ENCODE measurements at regions not wholly inside any gene's neighbourhood (a gene's known extent, or its start where the extent isn't known, plus 50 kb on each side); places are given as distances from the start of the nearest gene placed in this dataset.
A peak's percentile ranks its signal among the peaks of the same experiment; 100 is the strongest.
"Not testable (repeated sequence)": the region's sequence is repeated elsewhere in the genome, so short reads cannot be mapped to it uniquely, and the experiment has no call there.

DNA sequence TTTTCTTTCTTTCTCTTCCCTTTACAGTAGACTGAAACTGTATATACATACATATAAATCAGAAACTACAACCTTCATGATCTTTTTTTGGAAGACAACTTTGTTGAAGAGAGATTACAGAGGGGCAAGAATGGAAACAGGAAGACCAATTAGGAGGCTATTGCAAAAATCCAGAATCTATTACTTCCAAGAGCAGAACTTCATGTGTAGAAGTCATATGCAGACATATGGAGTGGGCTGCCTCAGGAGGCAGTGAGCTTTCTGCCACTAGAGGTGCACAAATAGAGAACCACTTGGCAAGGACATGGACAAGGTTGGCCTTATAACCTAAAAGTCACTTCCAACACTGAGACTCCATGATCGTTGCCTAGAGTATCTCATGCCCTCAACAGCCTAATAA lies 157.8 kb upstream of the NR4A3 start:
- Histone ChIP-seq H3K4me3 (ENCODE audit: low read length) (no peak overlapping the region), H3K36me3 (ENCODE audit: insufficient read depth, low read length) (no peaks in the 10 kb centered on the region), H3K27ac (ENCODE audit: low read depth in 1 of 2, low read length in 2 of 2) (no peak overlapping the region), H3K9me3 (ENCODE audit: control insufficient read depth in 1 of 2, insufficient read depth in 1 of 2, low read length in 2 of 2) (no peaks in the 10 kb centered on the region), H3K27me3 (ENCODE audit: control insufficient read depth in 1 of 2, insufficient read depth in 2 of 2, low read length in 2 of 2) (no peaks in the 10 kb centered on the region), H3K4me1 (ENCODE audit: insufficient read depth, low read length) (no peaks in the 10 kb centered on the region)
- ChIA-PET CTCF (no interaction called here), POLR2A (no interaction called here)
- Mint-ChIP-seq H3K27me3 (no peaks in the 10 kb centered on the region), H3K9me3 (no peaks in the 10 kb centered on the region), H3K36me3 (ENCODE audit: low read depth) (no peaks in the 10 kb centered on the region), H3K27ac (no peak overlapping the region), H3K4me3 (no peak overlapping the region), H3K4me1 (ENCODE audit: low read depth) (no peaks in the 10 kb centered on the region)
- ATAC-seq (ENCODE audit: poor library complexity) (no peak), DNase-seq (no peak)
- TF ChIP-seq, protein P1, sequence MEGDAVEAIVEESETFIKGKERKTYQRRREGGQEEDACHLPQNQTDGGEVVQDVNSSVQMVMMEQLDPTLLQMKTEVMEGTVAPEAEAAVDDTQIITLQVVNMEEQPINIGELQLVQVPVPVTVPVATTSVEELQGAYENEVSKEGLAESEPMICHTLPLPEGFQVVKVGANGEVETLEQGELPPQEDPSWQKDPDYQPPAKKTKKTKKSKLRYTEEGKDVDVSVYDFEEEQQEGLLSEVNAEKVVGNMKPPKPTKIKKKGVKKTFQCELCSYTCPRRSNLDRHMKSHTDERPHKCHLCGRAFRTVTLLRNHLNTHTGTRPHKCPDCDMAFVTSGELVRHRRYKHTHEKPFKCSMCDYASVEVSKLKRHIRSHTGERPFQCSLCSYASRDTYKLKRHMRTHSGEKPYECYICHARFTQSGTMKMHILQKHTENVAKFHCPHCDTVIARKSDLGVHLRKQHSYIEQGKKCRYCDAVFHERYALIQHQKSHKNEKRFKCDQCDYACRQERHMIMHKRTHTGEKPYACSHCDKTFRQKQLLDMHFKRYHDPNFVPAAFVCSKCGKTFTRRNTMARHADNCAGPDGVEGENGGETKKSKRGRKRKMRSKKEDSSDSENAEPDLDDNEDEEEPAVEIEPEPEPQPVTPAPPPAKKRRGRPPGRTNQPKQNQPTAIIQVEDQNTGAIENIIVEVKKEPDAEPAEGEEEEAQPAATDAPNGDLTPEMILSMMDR (IDR thresholded peaks at IDR 0.05), result no peak
- intact Hi-C loops (cut with DNase I, micrococcal nuclease), result no loop called here

GRCh38 chr9:99666571-99666970 lies 155.1 kb upstream of the NR4A3 start:
- Mint-ChIP-seq H3K4me1 (ENCODE audit: low read depth) (no peaks in the 10 kb centered on the region), H3K27ac (no peak overlapping the region), H3K36me3 (ENCODE audit: low read depth) (no peaks in the 10 kb centered on the region), H3K27me3 (no peaks in the 10 kb centered on the region), H3K4me3 (no peak overlapping the region), H3K9me3 (no peaks in the 10 kb centered on the region)
- H3K4me3 ChIP-seq (ENCODE audit: low read length), result no peak overlapping the region
- POLR2A ChIA-PET, result no interaction called here
- peak in 2 of 14 experiments; percentile 9 to 27 for DNase-seq
- no peaks in the 10 kb centered on the region for H3K4me1 ChIP-seq (ENCODE audit: insufficient read depth, low read length)
- H3K27ac ChIP-seq (ENCODE audit: low read depth in 1 of 2, low read length in 2 of 2), result no peak overlapping the region
- ATAC-seq (ENCODE audit: poor library complexity), result no peak
- no peaks in the 10 kb centered on the region for H3K36me3 ChIP-seq (ENCODE audit: insufficient read depth, low read length)
- intact Hi-C loops (cut with DNase I, micrococcal nuclease), result no loop called here
- H3K27me3 ChIP-seq (ENCODE audit: control insufficient read depth in 1 of 2, insufficient read depth in 2 of 2, low read length in 2 of 2), result no peaks in the 10 kb centered on the region
- CTCF ChIA-PET, result no interaction called here
- TF ChIP-seq, protein P1 (IDR thresholded peaks at IDR 0.05), result no peak
- H3K9me3 ChIP-seq (ENCODE audit: control insufficient read depth in 1 of 2, insufficient read depth in 1 of 2, low read length in 2 of 2), result no peaks in the 10 kb centered on the region

- CTCF ChIA-PET, result not testable (repeated sequence)
These were observed 150.8 kb upstream of the NR4A3 start for GRCh38 chr9:99670886-99671285.

GRCh38 chr9:99677281-99677680 lies 144.4 kb upstream of the NR4A3 start:
- Mint-ChIP-seq H3K36me3 (ENCODE audit: low read depth) (no peaks in the 10 kb centered on the region), H3K27ac (no peak overlapping the region), H3K9me3 (peaks cover 7% of the 10 kb centered on the region), H3K4me1 (ENCODE audit: low read depth) (no peaks in the 10 kb centered on the region), H3K4me3 (no peak overlapping the region), H3K27me3 (no peaks in the 10 kb centered on the region)
- DNase-seq, result no peak
- no peak for ATAC-seq (ENCODE audit: poor library complexity)
- ChIA-PET POLR2A (no interaction called here), CTCF (no interaction called here)
- Histone ChIP-seq H3K36me3 (ENCODE audit: insufficient read depth, low read length) (no peaks in the 10 kb centered on the region), H3K9me3 (ENCODE audit: control insufficient read depth in 1 of 2, insufficient read depth in 1 of 2, low read length in 2 of 2) (peaks cover 0 to 9% of the 10 kb centered on the region in 2 experiments), H3K4me3 (ENCODE audit: low read length) (no peak overlapping the region), H3K4me1 (ENCODE audit: insufficient read depth, low read length) (no peaks in the 10 kb centered on the region), H3K27me3 (ENCODE audit: control insufficient read depth in 1 of 2, insufficient read depth in 2 of 2, low read length in 2 of 2) (no peaks in the 10 kb centered on the region), H3K27ac (ENCODE audit: low read depth in 1 of 2, low read length in 2 of 2) (no peak overlapping the region)
- intact Hi-C loops (cut with DNase I, micrococcal nuclease), result no loop called here
- TF ChIP-seq, protein P1 (IDR thresholded peaks at IDR 0.05), result no peak

More at GRCh38 chr9:99670886-99671285, 150.8 kb upstream of the NR4A3 start:
- POLR2A ChIA-PET; H3K27me3 Mint-ChIP-seq; DNase-seq; H3K4me1 Mint-ChIP-seq (ENCODE audit: low read depth); H3K27ac ChIP-seq (ENCODE audit: low read depth in 1 of 2, low read length in 2 of 2); H3K27me3 ChIP-seq (ENCODE audit: control insufficient read depth in 1 of 2, insufficient read depth in 2 of 2, low read length in 2 of 2); H3K9me3 Mint-ChIP-seq; H3K9me3 ChIP-seq (ENCODE audit: control insufficient read depth in 1 of 2, insufficient read depth in 1 of 2, low read length in 2 of 2); H3K4me1 ChIP-seq (ENCODE audit: insufficient read depth, low read length); H3K36me3 ChIP-seq (ENCODE audit: insufficient read depth, low read length); H3K27ac Mint-ChIP-seq; intact Hi-C loops (cut with DNase I, micrococcal nuclease); ATAC-seq (ENCODE audit: poor library complexity); H3K4me3 Mint-ChIP-seq; H3K4me3 ChIP-seq (ENCODE audit: low read length); H3K36me3 Mint-ChIP-seq (ENCODE audit: low read depth): not testable (repeated sequence)

Measured in CD4-positive, alpha-beta T cell (primary cell).